ENCODE measurements at regions not wholly inside any gene's neighbourhood (a gene's known extent, or its start where the extent isn't known, plus 50 kb on each side); places are given as distances from the start of the nearest gene placed in this dataset.

GRCh38 chr1:69055194-69055593 is 512.5 kb upstream of the LRRC7 start:
- no peak for TF ChIP-seq POLR2A (IDR thresholded peaks at IDR 0.05)
- no peak for TF ChIP-seq CTCF (IDR thresholded peaks at IDR 0.05 in 4 of 5, conservative IDR thresholded peaks at IDR 0.05 in 1 of 5)

Data from gastrocnemius medialis (tissue), 4 donors.